ENCODE measurements at regions not wholly inside any gene's neighbourhood (a gene's known extent, or its start where the extent isn't known, plus 50 kb on each side); places are given as distances from the start of the nearest gene placed in this dataset.

DNA sequence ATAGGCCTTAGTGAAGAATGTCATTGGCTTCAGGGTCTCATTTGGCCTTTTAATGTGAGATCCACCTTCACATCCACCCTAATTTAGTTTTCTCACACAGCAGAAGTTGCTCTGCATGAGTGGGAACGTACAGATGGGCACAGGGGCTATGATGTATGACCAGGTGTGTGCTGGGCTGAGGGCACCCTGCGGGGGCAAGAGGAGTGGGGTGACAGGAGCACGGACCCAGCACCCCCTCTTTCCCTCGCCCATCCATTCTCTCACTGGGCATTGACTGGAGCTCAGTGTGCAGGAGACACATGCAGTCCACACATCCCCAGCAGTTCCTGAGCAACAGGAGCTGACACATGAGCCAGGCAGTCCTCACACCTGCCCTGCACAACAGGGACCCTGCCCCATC, 95.1 kb upstream of the PPP2R2D start:
- no peak overlapping the region for H3K4me2 ChIP-seq (ENCODE audit: low read length)
- H3K9me3 ChIP-seq (ENCODE audit: control insufficient read depth, insufficient read depth, low read length): no peaks in the 10 kb centered on the region

DNA sequence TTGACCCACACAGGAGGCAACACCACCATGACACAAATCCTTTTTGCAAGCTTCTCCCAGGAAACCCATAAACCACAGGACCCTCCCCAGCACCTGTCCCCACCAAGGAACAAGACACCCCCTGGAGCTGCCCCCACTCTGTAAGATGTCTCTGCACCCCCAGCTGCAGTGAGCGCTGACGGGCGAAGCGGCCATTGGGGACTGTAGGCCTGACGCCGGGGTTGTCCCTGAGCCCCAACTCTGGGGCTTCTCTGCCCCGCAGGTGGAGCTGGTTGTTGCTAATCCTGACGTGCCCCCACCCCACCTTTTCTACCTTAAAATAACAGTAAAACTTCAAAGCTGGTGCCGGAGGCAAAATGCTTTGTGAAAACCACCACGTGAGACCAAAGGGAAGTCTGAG, 94.7 kb upstream of the PPP2R2D start:
- H3K27ac ChIP-seq (ENCODE audit: low read depth, low read length): no peak overlapping the region
- no peaks in the 10 kb centered on the region for H3K9me2 ChIP-seq (replicated peaks; ENCODE audit: control insufficient read depth, low read length)
- H3K27me3 ChIP-seq (ENCODE audit: control insufficient read depth, low read length): no peaks in the 10 kb centered on the region
- H3K36me3 ChIP-seq (ENCODE audit: control insufficient read depth, low read length): no peaks in the 10 kb centered on the region
- no peaks in the 10 kb centered on the region for H3K9me3 ChIP-seq (ENCODE audit: control insufficient read depth, insufficient read depth, low read length)
- no peaks in the 10 kb centered on the region for H3K4me1 ChIP-seq (ENCODE audit: control insufficient read depth, low read length)
- H3K4me2 ChIP-seq (ENCODE audit: low read length): no peak overlapping the region
- H4K20me1 ChIP-seq (ENCODE audit: control insufficient read depth, insufficient read depth, low read depth, low read length): no peaks in the 10 kb centered on the region
- no peak overlapping the region for H3K4me3 ChIP-seq (ENCODE audit: low read length)
- TF ChIP-seq, protein P1, sequence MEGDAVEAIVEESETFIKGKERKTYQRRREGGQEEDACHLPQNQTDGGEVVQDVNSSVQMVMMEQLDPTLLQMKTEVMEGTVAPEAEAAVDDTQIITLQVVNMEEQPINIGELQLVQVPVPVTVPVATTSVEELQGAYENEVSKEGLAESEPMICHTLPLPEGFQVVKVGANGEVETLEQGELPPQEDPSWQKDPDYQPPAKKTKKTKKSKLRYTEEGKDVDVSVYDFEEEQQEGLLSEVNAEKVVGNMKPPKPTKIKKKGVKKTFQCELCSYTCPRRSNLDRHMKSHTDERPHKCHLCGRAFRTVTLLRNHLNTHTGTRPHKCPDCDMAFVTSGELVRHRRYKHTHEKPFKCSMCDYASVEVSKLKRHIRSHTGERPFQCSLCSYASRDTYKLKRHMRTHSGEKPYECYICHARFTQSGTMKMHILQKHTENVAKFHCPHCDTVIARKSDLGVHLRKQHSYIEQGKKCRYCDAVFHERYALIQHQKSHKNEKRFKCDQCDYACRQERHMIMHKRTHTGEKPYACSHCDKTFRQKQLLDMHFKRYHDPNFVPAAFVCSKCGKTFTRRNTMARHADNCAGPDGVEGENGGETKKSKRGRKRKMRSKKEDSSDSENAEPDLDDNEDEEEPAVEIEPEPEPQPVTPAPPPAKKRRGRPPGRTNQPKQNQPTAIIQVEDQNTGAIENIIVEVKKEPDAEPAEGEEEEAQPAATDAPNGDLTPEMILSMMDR (IDR thresholded peaks at IDR 0.05; ENCODE audit: low read depth, low read length, poor library complexity, severe bottlenecking): no peak
- H3F3A ChIP-seq (ENCODE audit: control insufficient read depth, insufficient read depth): no peaks in the 10 kb centered on the region
- H3K79me2 ChIP-seq (ENCODE audit: control insufficient read depth, low read length): no peaks in the 10 kb centered on the region

More for the DNA sequence above, 95.1 kb upstream of the PPP2R2D start:
- Histone ChIP-seq H4K20me1 (ENCODE audit: control insufficient read depth, insufficient read depth, low read depth, low read length) (no peaks in the 10 kb centered on the region), H3K27ac (ENCODE audit: low read depth, low read length) (no peak overlapping the region), H3K79me2 (ENCODE audit: control insufficient read depth, low read length) (no peaks in the 10 kb centered on the region), H3K9me2 (replicated peaks; ENCODE audit: control insufficient read depth, low read length) (no peaks in the 10 kb centered on the region), H3K4me1 (ENCODE audit: control insufficient read depth, low read length) (no peaks in the 10 kb centered on the region), H3K36me3 (ENCODE audit: control insufficient read depth, low read length) (no peaks in the 10 kb centered on the region), H3K27me3 (ENCODE audit: control insufficient read depth, low read length) (no peaks in the 10 kb centered on the region), H3K4me3 (ENCODE audit: low read length) (no peak overlapping the region), H3F3A (ENCODE audit: control insufficient read depth, insufficient read depth) (no peaks in the 10 kb centered on the region)
- TF ChIP-seq EZH2phosphoT487 (IDR thresholded peaks at IDR 0.05; ENCODE audit: borderline replicate concordance, low read length): no peak
- TF ChIP-seq, protein P1 (IDR thresholded peaks at IDR 0.05; ENCODE audit: low read depth, low read length, poor library complexity, severe bottlenecking): no peak

DNA sequence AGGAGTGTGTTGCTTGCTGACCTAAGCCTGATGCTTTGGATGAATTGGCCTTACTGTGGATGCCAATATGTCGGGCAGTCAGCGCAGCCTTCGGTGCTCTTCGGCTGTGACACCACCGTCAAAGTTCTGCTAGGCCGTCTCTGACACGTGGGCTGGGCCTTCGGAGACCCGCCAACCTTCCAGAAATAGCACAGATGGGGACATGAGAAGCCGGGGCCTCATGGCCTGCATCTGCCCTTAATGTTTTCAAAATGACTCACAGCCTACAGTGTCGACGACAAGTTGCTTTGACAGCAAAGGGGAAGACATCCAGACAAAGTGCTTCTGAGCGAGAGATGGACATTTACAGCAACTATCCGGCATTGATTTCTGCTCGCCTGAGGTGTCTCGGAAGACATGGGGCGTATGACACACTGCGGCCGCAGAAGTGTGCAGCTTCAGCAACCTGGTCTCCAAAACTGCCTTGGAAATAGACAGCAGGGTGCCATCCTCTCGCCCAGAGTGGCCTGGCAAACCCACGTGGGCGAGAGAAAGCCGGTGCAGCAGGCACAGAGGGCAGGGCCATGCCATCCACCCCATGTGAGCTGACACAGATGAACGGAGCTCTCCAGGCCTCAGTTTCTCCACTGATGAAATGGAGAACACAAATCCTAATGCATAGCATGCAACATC, 94.0 kb upstream of the PPP2R2D start:
- Histone ChIP-seq H3K4me2 (ENCODE audit: low read length) (no peak overlapping the region), H3K9me2 (replicated peaks; ENCODE audit: control insufficient read depth, low read length) (no peaks in the 10 kb centered on the region), H3F3A (ENCODE audit: control insufficient read depth, insufficient read depth) (no peaks in the 10 kb centered on the region), H4K20me1 (ENCODE audit: control insufficient read depth, insufficient read depth, low read depth, low read length) (no peaks in the 10 kb centered on the region), H3K79me2 (ENCODE audit: control insufficient read depth, low read length) (no peaks in the 10 kb centered on the region), H3K36me3 (ENCODE audit: control insufficient read depth, low read length) (no peaks in the 10 kb centered on the region), H3K27ac (ENCODE audit: low read depth, low read length) (no peak overlapping the region), H3K4me1 (ENCODE audit: control insufficient read depth, low read length) (no peaks in the 10 kb centered on the region), H3K9me3 (ENCODE audit: control insufficient read depth, insufficient read depth, low read length) (no peaks in the 10 kb centered on the region), H3K27me3 (ENCODE audit: control insufficient read depth, low read length) (no peaks in the 10 kb centered on the region), H3K4me3 (ENCODE audit: low read length) (no peak overlapping the region)
- TF ChIP-seq, protein P1 (IDR thresholded peaks at IDR 0.05; ENCODE audit: low read depth, low read length, poor library complexity, severe bottlenecking): no peak
- no peak for TF ChIP-seq EZH2phosphoT487 (IDR thresholded peaks at IDR 0.05; ENCODE audit: borderline replicate concordance, low read length)

Measured in DOHH2 (cell line).